Upper lobe of right lung (tissue), 1 donor: ENCODE measurements at regions not wholly inside any gene's neighbourhood (a gene's known extent, or its start where the extent isn't known, plus 50 kb on each side); places are given as distances from the start of the nearest gene placed in this dataset.
"Not testable (repeated sequence)": the region's sequence is repeated elsewhere in the genome, so short reads cannot be mapped to it uniquely, and the experiment has no call there.

ENCODE experiments used
- ATAC-seq: fragments of 200-7000 bp; cut with Tn5 transposase; one replicate; pipeline ENCODE4 v1.9.1; 2020; ENCODE audit warnings: mild to moderate bottlenecking, moderate library complexity
- DNase-seq: peaks from one replicate; pipeline ENCODE4 v3.0.0-alpha.2; 2020
- H3K27ac ChIP-seq: fragments of 200-600 bp; one replicate; pipeline ENCODE4 v1.8.0; 2022
- H3K27me3 ChIP-seq: fragments of 200-600 bp; one replicate; pipeline ENCODE4 v1.8.0; 2022; ENCODE audit warnings: mild to moderate bottlenecking
- H3K36me3 ChIP-seq: fragments of 200-600 bp; one replicate; pipeline ENCODE4 v1.8.0; 2022
- H3K4me1 ChIP-seq: fragments of 200-600 bp; one replicate; pipeline ENCODE4 v1.8.0; 2022
- H3K4me3 ChIP-seq: fragments of 200-600 bp; one replicate; pipeline ENCODE4 v1.8.0; 2022; ENCODE audit warnings: mild to moderate bottlenecking
- H3K9me3 ChIP-seq: fragments of 200-600 bp; one replicate; pipeline ENCODE4 v1.8.0; 2022
- intact Hi-C: fragments of 100-400 bp; cut with DNase I; formaldehyde crosslinking; loops from one replicate; pipeline ENCODE4 v1.11.0; 2022
- TF ChIP-seq, protein P1 (sequence below): fragments of 200-600 bp; IDR thresholded peaks from one replicate; pipeline ENCODE4 v1.8.0; 2022; ENCODE audit warnings: antibody characterized with exemption
- donor health status: DM: no; HTN: yes; CAD: no; lungs with severe emphysema.

DNA sequence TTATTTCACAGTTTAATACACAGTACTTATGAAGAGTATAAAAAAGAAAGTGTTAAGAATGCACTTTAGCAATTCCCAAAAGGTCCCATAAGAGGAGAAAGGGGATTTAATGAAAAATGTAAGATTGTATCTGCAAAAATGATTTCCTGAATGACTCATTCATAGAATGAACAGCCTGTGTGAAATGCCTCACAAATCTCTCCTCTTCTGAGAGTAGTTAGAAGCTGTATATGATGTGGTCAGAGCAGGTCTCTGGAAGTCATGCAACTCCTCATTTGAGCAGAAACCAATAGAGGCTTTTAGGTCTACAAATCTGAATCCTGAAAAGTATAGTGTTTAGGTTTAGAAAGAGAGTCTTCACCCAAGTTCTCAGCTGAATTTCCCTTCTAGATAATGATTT, 381.3 kb upstream of the INTU start:
- no peak overlapping the region for H3K4me3 ChIP-seq
- no peaks in the 10 kb centered on the region for H3K27me3 ChIP-seq
- no peak overlapping the region for H3K27ac ChIP-seq
- intact Hi-C loops, result no loop called here
- TF ChIP-seq, protein P1, sequence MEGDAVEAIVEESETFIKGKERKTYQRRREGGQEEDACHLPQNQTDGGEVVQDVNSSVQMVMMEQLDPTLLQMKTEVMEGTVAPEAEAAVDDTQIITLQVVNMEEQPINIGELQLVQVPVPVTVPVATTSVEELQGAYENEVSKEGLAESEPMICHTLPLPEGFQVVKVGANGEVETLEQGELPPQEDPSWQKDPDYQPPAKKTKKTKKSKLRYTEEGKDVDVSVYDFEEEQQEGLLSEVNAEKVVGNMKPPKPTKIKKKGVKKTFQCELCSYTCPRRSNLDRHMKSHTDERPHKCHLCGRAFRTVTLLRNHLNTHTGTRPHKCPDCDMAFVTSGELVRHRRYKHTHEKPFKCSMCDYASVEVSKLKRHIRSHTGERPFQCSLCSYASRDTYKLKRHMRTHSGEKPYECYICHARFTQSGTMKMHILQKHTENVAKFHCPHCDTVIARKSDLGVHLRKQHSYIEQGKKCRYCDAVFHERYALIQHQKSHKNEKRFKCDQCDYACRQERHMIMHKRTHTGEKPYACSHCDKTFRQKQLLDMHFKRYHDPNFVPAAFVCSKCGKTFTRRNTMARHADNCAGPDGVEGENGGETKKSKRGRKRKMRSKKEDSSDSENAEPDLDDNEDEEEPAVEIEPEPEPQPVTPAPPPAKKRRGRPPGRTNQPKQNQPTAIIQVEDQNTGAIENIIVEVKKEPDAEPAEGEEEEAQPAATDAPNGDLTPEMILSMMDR, result no peak
- ATAC-seq (no peak), DNase-seq (no peak)
- no peaks in the 10 kb centered on the region for H3K36me3 ChIP-seq
- no peaks in the 10 kb centered on the region for H3K9me3 ChIP-seq
- no peaks in the 10 kb centered on the region for H3K4me1 ChIP-seq

DNA sequence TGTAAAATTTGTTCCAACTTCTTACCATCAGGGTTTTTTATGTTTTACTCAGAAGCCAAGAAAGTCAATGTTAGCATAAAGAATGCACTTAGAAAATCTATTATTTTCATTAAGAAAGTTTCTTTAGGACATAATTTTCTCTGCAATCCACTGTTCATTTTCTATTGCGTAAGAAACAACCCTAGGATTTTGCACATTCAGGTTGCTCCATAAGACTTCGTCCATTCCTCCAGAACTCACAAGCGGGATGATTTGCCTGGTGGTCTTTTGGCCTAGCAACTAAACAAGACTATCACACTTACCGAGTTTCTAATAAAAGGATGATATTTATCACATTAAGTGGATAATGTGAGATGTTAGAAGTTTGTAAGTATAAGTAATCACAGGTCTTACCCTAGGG, 376.3 kb upstream of the INTU start:
- Histone ChIP-seq H3K4me3 (no peak overlapping the region), H3K4me1 (no peaks in the 10 kb centered on the region), H3K36me3 (no peaks in the 10 kb centered on the region), H3K27ac (no peak overlapping the region), H3K27me3 (no peaks in the 10 kb centered on the region), H3K9me3 (no peaks in the 10 kb centered on the region)
- DNase-seq, result no peak
- intact Hi-C loops, result no loop called here
- TF ChIP-seq, protein P1, result no peak
- ATAC-seq, result no peak

DNA sequence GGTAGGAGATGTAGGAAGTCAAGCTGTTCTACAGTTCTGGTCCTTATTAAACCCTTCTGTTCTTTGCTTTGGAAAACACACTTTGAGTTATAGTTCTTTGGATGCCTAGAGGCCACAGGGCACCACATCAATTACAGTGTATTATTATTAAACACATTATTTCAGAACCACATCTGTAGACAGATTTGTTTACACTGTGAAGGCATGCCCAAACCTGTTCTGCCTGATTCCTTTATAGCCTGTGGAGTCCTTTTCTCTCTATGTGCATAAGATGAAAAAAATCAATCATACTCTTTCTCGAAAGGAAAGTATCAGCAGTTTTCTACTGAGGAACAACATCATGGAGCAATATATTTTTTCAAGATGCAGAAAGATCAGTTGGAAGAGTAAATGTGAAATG, 371.3 kb upstream of the INTU start:
- ATAC-seq (no peak), DNase-seq (no peak)
- Histone ChIP-seq H3K36me3 (no peaks in the 10 kb centered on the region), H3K9me3 (no peaks in the 10 kb centered on the region), H3K4me1 (no peaks in the 10 kb centered on the region), H3K27me3 (no peaks in the 10 kb centered on the region), H3K4me3 (no peak overlapping the region), H3K27ac (no peak overlapping the region)
- TF ChIP-seq, protein P1, result no peak
- intact Hi-C loops, result no loop called here

DNA sequence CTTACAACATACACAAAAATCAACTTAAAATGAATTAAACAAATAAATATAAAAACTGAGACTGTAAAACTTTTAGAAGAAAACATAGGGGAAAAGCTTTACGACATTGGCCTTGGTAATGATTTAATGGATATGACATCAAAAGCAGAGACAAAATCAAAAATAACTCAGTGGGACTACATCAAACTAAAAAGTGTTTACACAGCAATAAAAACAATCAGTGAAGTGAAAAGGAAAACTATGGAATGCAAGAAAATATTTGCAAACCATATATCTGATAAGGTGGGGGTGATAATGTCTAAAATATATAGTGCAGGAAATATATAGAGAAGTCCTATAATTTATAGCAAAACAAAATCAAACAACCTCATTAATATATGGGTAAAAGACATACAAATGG, 364.4 kb upstream of the INTU start:
- Histone ChIP-seq H3K36me3 (no peaks in the 10 kb centered on the region), H3K27ac (no peak overlapping the region), H3K4me1 (no peaks in the 10 kb centered on the region), H3K27me3 (no peaks in the 10 kb centered on the region), H3K4me3 (no peak overlapping the region), H3K9me3 (peaks cover 5% of the 10 kb centered on the region)
- TF ChIP-seq, protein P1, result no peak
- intact Hi-C loops, result no loop called here
- ATAC-seq, result no peak
- DNase-seq, result no peak

DNA sequence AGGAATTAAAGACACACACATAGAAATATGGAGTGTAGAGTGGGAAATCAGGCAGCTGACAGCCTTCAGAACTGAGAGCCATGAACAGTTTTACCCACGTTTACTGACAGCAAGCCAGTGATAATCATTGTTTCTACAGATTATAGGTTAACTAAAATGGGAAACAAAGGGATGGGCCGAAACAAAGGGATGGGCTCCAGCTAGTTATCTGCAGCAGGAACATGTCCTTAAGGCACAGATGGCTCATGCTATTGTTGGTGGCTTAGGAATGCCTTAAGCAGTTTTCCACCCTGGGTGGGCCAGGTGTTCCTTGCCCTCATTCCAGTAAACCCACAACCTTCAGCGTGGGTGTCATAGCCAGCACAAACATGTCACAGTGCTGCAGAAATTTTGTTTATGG, 355.7 kb upstream of the INTU start:
- H3K9me3 ChIP-seq, ATAC-seq, H3K36me3 ChIP-seq, H3K27ac ChIP-seq, H3K4me3 ChIP-seq, intact Hi-C loops, DNase-seq, H3K27me3 ChIP-seq, H3K4me1 ChIP-seq: not testable (repeated sequence)

DNA sequence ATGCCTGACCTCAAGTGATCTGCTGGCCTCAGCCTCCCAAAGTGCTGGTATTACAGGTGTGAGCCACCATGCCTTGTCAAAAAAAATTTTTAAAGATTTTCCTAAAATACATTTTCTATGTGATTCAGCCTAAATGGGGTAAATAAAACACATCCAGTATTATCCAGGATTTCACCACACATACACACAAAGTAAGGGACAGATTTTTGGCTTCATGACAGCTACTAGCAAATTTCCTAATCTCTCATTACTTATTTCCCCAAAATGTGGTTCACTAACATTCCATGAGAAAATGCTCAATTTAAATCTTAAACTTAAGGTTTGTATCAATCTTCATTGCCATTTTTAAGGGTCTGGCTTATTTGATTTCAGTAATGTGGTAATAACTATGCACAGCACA, 348.5 kb upstream of the INTU start:
- TF ChIP-seq, protein P1, result no peak
- no peak for ATAC-seq

More for the DNA sequence above, 348.5 kb upstream of the INTU start:
- Histone ChIP-seq H3K9me3 (no peaks in the 10 kb centered on the region), H3K4me3 (no peak overlapping the region), H3K36me3 (no peaks in the 10 kb centered on the region), H3K4me1 (no peaks in the 10 kb centered on the region), H3K27me3 (no peaks in the 10 kb centered on the region), H3K27ac (no peak overlapping the region)
- no peak for DNase-seq
- intact Hi-C loops, result no loop called here
